H1 (cell line): ENCODE measurements at regions not wholly inside any gene's neighbourhood (a gene's known extent, or its start where the extent isn't known, plus 50 kb on each side); places are given as distances from the start of the nearest gene placed in this dataset.

Source experiments
- CTCF ChIA-PET: fragments of 300-600 bp; sonication (Branson Sonifier 250); formaldehyde crosslinking; loops from one replicate; lab custom pipeline; 2021; ENCODE audit not compliant: partially characterized antibody; lab: Charles Lee
- POLR2A ChIA-PET: fragments of 300-600 bp; sonication (Branson Sonifier 250); formaldehyde crosslinking; loops from one replicate; lab custom pipeline; 2021; ENCODE audit warnings: inconsistent platforms; ENCODE audit not compliant: partially characterized antibody; lab: Charles Lee
- DNase-seq, 2 experiments: peaks; one replicate each; pipeline versions ENCODE4 v3.0.0 to v3.0.0-alpha.2; 2010 to 2022; ENCODE audit warnings: low spot score in 2 of 2, low read depth in 1 of 2, mixed read lengths in 1 of 2
- FAIRE-seq: peaks from 2 replicates; lab custom pipeline; 2011; peaks lifted over from hg19 to GRCh38; lab: Jason Lieb, UNC
- H2AFZ ChIP-seq: 2 replicates; pipeline ENCODE4 v1.8.1; 2012; ENCODE audit warnings: low read length, inconsistent platforms
- H2AK5ac ChIP-seq: 2 replicates; pipeline ENCODE4 v1.6.1; 2013; ENCODE audit warnings: low read depth, low read length
- H2BK120ac ChIP-seq: replicated peaks from 2 replicates; pipeline ENCODE3; 2013; ENCODE audit warnings: low read depth, low read length, inconsistent platforms
- H2BK12ac ChIP-seq: 2 replicates; pipeline ENCODE4 v1.6.1; 2013; ENCODE audit warnings: low read depth, low read length
- H2BK15ac ChIP-seq: 2 replicates; pipeline ENCODE4 v1.6.1; 2013; ENCODE audit warnings: low read length
- H2BK20ac ChIP-seq: 2 replicates; pipeline ENCODE4 v1.6.1; 2013; ENCODE audit warnings: low read length
- H2BK5ac ChIP-seq: 2 replicates; pipeline ENCODE4 v1.6.1; 2013; ENCODE audit warnings: low read depth, low read length
- H3K14ac ChIP-seq: 2 replicates; pipeline ENCODE4 v1.6.1; 2013; ENCODE audit warnings: inconsistent platforms; ENCODE audit not compliant: insufficient read length
- H3K18ac ChIP-seq: 2 replicates; pipeline ENCODE4 v1.6.1; 2013; ENCODE audit warnings: low read length; ENCODE audit errors: extremely low read depth
- H3K23ac ChIP-seq: 2 replicates; pipeline ENCODE4 v1.6.1; 2013; ENCODE audit warnings: inconsistent platforms; ENCODE audit not compliant: insufficient read length
- H3K23me2 ChIP-seq: 2 replicates; pipeline ENCODE4 v1.6.1; 2013; ENCODE audit warnings: low read depth, low read length
- H3K27ac ChIP-seq: 2 replicates; pipeline ENCODE4 v1.6.1; 2011; ENCODE audit warnings: low read depth, low read length, inconsistent platforms
- H3K27me3 ChIP-seq, 4 experiments: replicated peaks in 1 of 4; 1 replicate in 1 of 4; 2 replicates in 3 of 4; pipeline versions ENCODE4 v1.6.1 to v1.8.1; 2011 to 2013; ENCODE audit warnings: low read length in 3 of 4, mild to moderate bottlenecking in 3 of 4, inconsistent platforms in 2 of 4, mixed read lengths in 2 of 4, moderate library complexity in 1 of 4; ENCODE audit not compliant: control insufficient read depth in 3 of 4, insufficient read depth in 3 of 4; ENCODE audit errors: extremely low read depth in 1 of 4
- H3K36me3 ChIP-seq, 4 experiments: 2 replicates each; pipeline versions ENCODE4 v1.6.1 to v1.8.1; 2011 to 2013; ENCODE audit warnings: mild to moderate bottlenecking in 4 of 4, low read length in 3 of 4, moderate library complexity in 2 of 4, control low read depth in 1 of 4, inconsistent platforms in 1 of 4; ENCODE audit not compliant: insufficient read depth in 4 of 4, control insufficient read depth in 2 of 4
- H3K4ac ChIP-seq: replicated peaks from 2 replicates; pipeline ENCODE3; 2013; ENCODE audit warnings: low read length, low read depth, mixed read lengths, inconsistent platforms; ENCODE audit not compliant: insufficient read length
- H3K4me1 ChIP-seq, 4 experiments: replicated peaks in 1 of 4; 1 replicate in 1 of 4; 2 replicates in 3 of 4; pipeline versions ENCODE4 v1.6.1 to v1.8.1; 2011 to 2013; ENCODE audit warnings: low read length in 3 of 4, inconsistent platforms in 2 of 4, mixed read lengths in 1 of 4; ENCODE audit not compliant: insufficient read depth in 4 of 4, control insufficient read depth in 3 of 4
- H3K4me2 ChIP-seq, 2 experiments: 2 replicates each; pipeline versions ENCODE4 v1.6.1 to v1.8.1; 2011 to 2013; ENCODE audit warnings: low read depth in 2 of 2, low read length in 2 of 2, control low read depth in 1 of 2, inconsistent platforms in 1 of 2, mild to moderate bottlenecking in 1 of 2; ENCODE audit not compliant: insufficient read depth in 1 of 2
- H3K4me3 ChIP-seq, 4 experiments: fragments of 200-600, 300-600 bp in 1 of 4; sonication (generic), shearing (Covaris generic), sonication (Bioruptor Twin) in 1 of 4; 2 replicates each; pipeline versions ENCODE4 v1.5.1 to v1.8.1; 2011 to 2016; ENCODE audit warnings: low read length in 4 of 4, low read depth in 3 of 4, control low read depth in 2 of 4, inconsistent platforms in 2 of 4, mild to moderate bottlenecking in 2 of 4, mixed read lengths in 1 of 4, moderate library complexity in 1 of 4; ENCODE audit not compliant: insufficient read depth in 2 of 4; ENCODE audit errors: extremely low read depth in 1 of 4
- H3K56ac ChIP-seq: replicated peaks from 2 replicates; pipeline ENCODE3; 2013; ENCODE audit warnings: low read depth, mild to moderate bottlenecking, mixed read lengths, low read length, inconsistent platforms; ENCODE audit not compliant: insufficient read length
- H3K79me1 ChIP-seq: 2 replicates; pipeline ENCODE4 v1.6.1; 2013; ENCODE audit warnings: low read depth, low read length, control low read depth
- H3K79me2 ChIP-seq, 2 experiments: 2 replicates each; pipeline versions ENCODE4 v1.6.1 to v1.8.1; 2012 to 2013; ENCODE audit warnings: low read length in 2 of 2, mild to moderate bottlenecking in 2 of 2, inconsistent platforms in 1 of 2; ENCODE audit not compliant: insufficient read depth in 2 of 2, control insufficient read depth in 1 of 2
- H3K9ac ChIP-seq, 4 experiments: replicated peaks in 1 of 4; 1 replicate in 1 of 4; 2 replicates in 3 of 4; pipeline versions ENCODE4 v1.6.1 to v1.8.1; 2011 to 2013; ENCODE audit warnings: low read depth in 3 of 4, low read length in 3 of 4, control low read depth in 2 of 4, mild to moderate bottlenecking in 2 of 4, moderate library complexity in 2 of 4, inconsistent platforms in 1 of 4; ENCODE audit errors: extremely low read depth in 1 of 4
- H3K9me3 ChIP-seq, 2 experiments: 2 replicates each; pipeline versions ENCODE4 v1.6.1 to v1.8.1; 2012 to 2013; ENCODE audit warnings: mild to moderate bottlenecking in 2 of 2, moderate library complexity in 2 of 2, control low read depth in 1 of 2, inconsistent platforms in 1 of 2, low read depth in 1 of 2, low read length in 1 of 2, mixed read lengths in 1 of 2; ENCODE audit not compliant: insufficient read depth in 2 of 2
- H4K20me1 ChIP-seq, 2 experiments: replicated peaks in 1 of 2; 2 replicates each; pipeline versions ENCODE3 to v1.8.1; 2011 to 2013; ENCODE audit warnings: inconsistent platforms in 2 of 2, low read length in 2 of 2, mild to moderate bottlenecking in 1 of 2; ENCODE audit not compliant: insufficient read depth in 2 of 2, control insufficient read depth in 1 of 2
- H4K5ac ChIP-seq: 2 replicates; pipeline ENCODE4 v1.6.1; 2013; ENCODE audit warnings: low read length, low read depth, mixed read lengths, inconsistent platforms; ENCODE audit not compliant: insufficient read length
- H4K8ac ChIP-seq: 2 replicates; pipeline ENCODE4 v1.8.0; 2013; ENCODE audit warnings: mild to moderate bottlenecking, moderate library complexity, low read length, inconsistent platforms; ENCODE audit not compliant: insufficient read depth; ENCODE audit errors: extremely low read depth
- H4K91ac ChIP-seq: replicated peaks from 2 replicates; pipeline ENCODE3; 2013; ENCODE audit warnings: low read length, mixed read lengths, inconsistent platforms; ENCODE audit not compliant: insufficient read length
- CEBPB ChIP-seq: IDR thresholded peaks from 2 replicates; pipeline ENCODE4 v1.6.1; 2012; ENCODE audit warnings: low read depth, low read length
- CHD1 ChIP-seq: IDR thresholded peaks from 2 replicates; pipeline ENCODE4 v1.6.1; 2012; ENCODE audit warnings: low read depth, low read length, improper control_type of control experiment
- CREB1 ChIP-seq: IDR thresholded peaks from 2 replicates; pipeline ENCODE4 v1.6.1; 2012; ENCODE audit warnings: inconsistent platforms
- GABPA ChIP-seq: IDR thresholded peaks from 2 replicates; pipeline ENCODE4 v1.6.1; 2011; ENCODE audit warnings: mild to moderate bottlenecking, low read length, moderate library complexity, borderline replicate concordance; ENCODE audit not compliant: insufficient read depth
- HDAC2 ChIP-seq, 2 experiments: fragments of 300-600 bp in 1 of 2; sonication (generic) in 1 of 2; IDR thresholded peaks; 2 replicates each; pipeline ENCODE4 v1.6.1; 2011 to 2012; ENCODE audit warnings: low read depth in 2 of 2, low read length in 2 of 2, mild to moderate bottlenecking in 2 of 2, moderate library complexity in 2 of 2, borderline replicate concordance in 1 of 2, inconsistent platforms in 1 of 2
- JUND ChIP-seq: IDR thresholded peaks from 2 replicates; pipeline ENCODE4 v1.6.1; 2011; ENCODE audit warnings: mild to moderate bottlenecking, improper control_type of control experiment, low read length
- KDM4A ChIP-seq: IDR thresholded peaks from one replicate; pipeline ENCODE4 v1.7.1; 2012; ENCODE audit warnings: low read depth, mild to moderate bottlenecking, moderate library complexity, low read length, inconsistent platforms; ENCODE audit not compliant: severe bottlenecking
- NRF1 ChIP-seq: IDR thresholded peaks from 2 replicates; pipeline ENCODE4 v1.6.1; 2011; ENCODE audit warnings: mild to moderate bottlenecking, low read depth, low read length, improper control_type of control experiment
- RBBP5 ChIP-seq: IDR thresholded peaks from 2 replicates; pipeline ENCODE4 v1.7.1; 2012; ENCODE audit warnings: low read depth, mild to moderate bottlenecking, inconsistent platforms, low read length, moderate library complexity, borderline replicate concordance
- SP2 ChIP-seq: IDR thresholded peaks from 2 replicates; pipeline ENCODE4 v1.6.1; 2012; ENCODE audit warnings: mild to moderate bottlenecking, low read length, inconsistent platforms
- TAF1 ChIP-seq: IDR thresholded peaks from 2 replicates; pipeline ENCODE4 v1.6.1; 2011; ENCODE audit warnings: mild to moderate bottlenecking, low read depth, low read length
- TEAD4 ChIP-seq: IDR thresholded peaks from 2 replicates; pipeline ENCODE4 v1.6.1; 2012; ENCODE audit warnings: low read depth, low read length, inconsistent platforms, mixed read lengths
- WGBS, 2 experiments: shearing (Covaris generic) in 1 of 2; methylation state at CpG; one replicate each; pipeline versions ENCODE4 v1.1.6 to v1.1.7; 2013 to 2015; ENCODE audit warnings: low lambda C conversion rate in 2 of 2, mixed read lengths in 2 of 2, inconsistent platforms in 1 of 2, low coverage in 1 of 2, missing lambda C conversion rate in 1 of 2; ENCODE audit not compliant: insufficient replicate concordance in 2 of 2, insufficient coverage in 1 of 2, insufficient read length in 1 of 2; ENCODE audit errors: extremely low coverage in 1 of 2, missing lambda C conversion rate in 1 of 2; 5-methylcytosine and 5-hydroxymethylcytosine counted together
- TF ChIP-seq, protein P1 (sequence below): IDR thresholded peaks from 2 replicates; pipeline ENCODE4 v1.6.1; 2011; ENCODE audit warnings: low read length, improper control_type of control experiment

DNA sequence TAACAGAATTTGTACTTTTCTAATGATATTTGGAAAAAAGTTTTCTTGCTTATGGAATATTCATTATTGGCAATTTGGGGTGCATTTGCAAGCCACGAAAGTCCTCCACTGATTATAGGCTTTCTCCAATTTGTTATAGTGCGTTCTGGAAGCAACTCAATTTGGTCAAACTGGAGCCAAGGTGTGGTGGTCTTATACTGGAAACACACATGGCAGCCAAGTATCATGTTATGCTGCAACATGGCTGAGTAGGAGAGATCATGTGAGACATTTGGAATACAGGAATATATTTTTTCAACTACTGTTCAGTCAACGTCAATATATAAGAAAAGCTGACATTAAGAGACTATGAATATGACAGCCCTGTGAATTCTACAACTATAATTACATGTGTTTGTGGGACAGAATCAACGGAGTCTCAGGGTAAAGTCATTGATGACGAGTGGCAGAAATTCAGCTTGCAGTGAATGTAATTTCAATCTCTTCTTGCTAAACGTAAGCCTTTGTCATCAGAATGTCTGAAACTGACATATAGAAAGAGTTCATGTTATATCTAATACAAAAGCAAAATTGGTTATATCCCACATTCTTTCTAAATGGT lies 83.8 kb upstream of the FIBIN start:
- Histone ChIP-seq H3K56ac (no peak overlapping the region), H2BK120ac (no peak overlapping the region), H3K18ac (no peak overlapping the region), H3K27ac (no peak overlapping the region), H4K20me1 (no peaks in the 10 kb centered on the region), H3K4me2 (no peak overlapping the region), H2BK5ac (no peak overlapping the region), H3K27me3 (no peaks in the 10 kb centered on the region), H2BK15ac (no peak overlapping the region), H3K79me2 (no peaks in the 10 kb centered on the region), H3K4me3 (no peak overlapping the region), H3K14ac (no peak overlapping the region), H2BK20ac (no peak overlapping the region), H4K91ac (no peak overlapping the region), H2AFZ (no peak overlapping the region), H2BK12ac (no peak overlapping the region), H3K4ac (no peak overlapping the region), H3K79me1 (no peaks in the 10 kb centered on the region), H3K4me1 (peaks cover 0 to 4% (median 1%) of the 10 kb centered on the region in 4 experiments; a peak in 2 of 7 replicates), H4K5ac (no peak overlapping the region), H2AK5ac (no peak overlapping the region), H3K23ac (no peak overlapping the region), H3K23me2 (no peaks in the 10 kb centered on the region), H3K9me3 (no peaks in the 10 kb centered on the region), H3K36me3 (no peaks in the 10 kb centered on the region), H3K9ac (no peak overlapping the region), H4K8ac (no peak overlapping the region)
- no peak for TF ChIP-seq CEBPB
- TF ChIP-seq CREB1 = no peak
- no peak for TF ChIP-seq SP2
- TF ChIP-seq TEAD4 = no peak
- TF ChIP-seq CHD1 = no peak
- TF ChIP-seq, protein P1, sequence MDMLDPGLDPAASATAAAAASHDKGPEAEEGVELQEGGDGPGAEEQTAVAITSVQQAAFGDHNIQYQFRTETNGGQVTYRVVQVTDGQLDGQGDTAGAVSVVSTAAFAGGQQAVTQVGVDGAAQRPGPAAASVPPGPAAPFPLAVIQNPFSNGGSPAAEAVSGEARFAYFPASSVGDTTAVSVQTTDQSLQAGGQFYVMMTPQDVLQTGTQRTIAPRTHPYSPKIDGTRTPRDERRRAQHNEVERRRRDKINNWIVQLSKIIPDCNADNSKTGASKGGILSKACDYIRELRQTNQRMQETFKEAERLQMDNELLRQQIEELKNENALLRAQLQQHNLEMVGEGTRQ = no peak
- TF ChIP-seq KDM4A = no peak
- TF ChIP-seq JUND = no peak
- no peak for TF ChIP-seq TAF1
- TF ChIP-seq NRF1 = no peak
- no peak for TF ChIP-seq RBBP5
- TF ChIP-seq GABPA = no peak
- TF ChIP-seq HDAC2 (IDR thresholded peaks at IDR 0.05; ENCODE audit: borderline replicate concordance in 1 of 2, low read depth in 2 of 2, low read length in 2 of 2) = no peak
- no peak for FAIRE-seq
- POLR2A ChIA-PET = interaction anchor here (0.8 kb wide), 1 partner anchor 18 kb away, joined by 3 read pairs; no protein-coding TSS in a partner anchor
- no peak for DNase-seq
- WGBS, 2 experiments = 91% methylated on average over 6 of the region's 6 CpGs; no CpG with 5 or more reads in 1 of the 2 experiments
- CTCF ChIA-PET = no interaction called here
